Right renal cortex interstitium (tissue), 3 donors: ENCODE measurements at regions not wholly inside any gene's neighbourhood (a gene's known extent, or its start where the extent isn't known, plus 50 kb on each side); places are given as distances from the start of the nearest gene placed in this dataset.

Experiments used
- DNase-seq, 3 donors: peaks; one replicate each; pipeline ENCODE4 v3.0.0-alpha.2; 2013; ENCODE audit warnings: low read depth in 3 of 3, low spot score in 2 of 3

DNA sequence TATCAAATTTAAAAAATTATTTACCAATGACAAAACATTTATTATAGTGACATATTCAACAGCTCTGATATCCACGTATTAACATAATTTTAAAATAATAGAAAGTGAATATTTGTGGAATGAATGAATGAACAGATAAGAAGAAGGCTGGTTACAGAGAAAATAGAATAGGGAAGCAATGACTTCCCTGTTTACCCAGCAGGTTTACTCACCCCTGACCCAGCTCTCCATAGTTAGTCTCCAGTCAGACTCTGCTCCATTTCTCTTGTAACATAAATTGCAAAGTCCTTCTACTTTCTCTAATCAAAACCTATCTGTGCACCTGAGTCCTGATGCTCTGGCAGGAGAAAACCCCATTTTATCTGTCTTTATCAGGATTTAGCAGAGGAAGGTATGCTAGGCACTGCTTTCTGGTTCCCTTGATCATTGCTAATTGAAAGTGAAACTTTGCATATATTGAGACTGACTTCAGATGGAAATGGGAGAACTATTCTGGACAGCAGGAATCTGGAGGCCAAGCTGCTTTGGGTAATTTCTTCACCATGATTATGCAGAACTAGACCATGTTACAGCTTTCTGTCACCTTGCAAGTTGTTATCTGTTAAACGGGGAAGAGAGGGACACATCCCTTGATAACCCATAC lies 363.0 kb downstream of the FAT4 start:
- DNase-seq: no peak

DNA sequence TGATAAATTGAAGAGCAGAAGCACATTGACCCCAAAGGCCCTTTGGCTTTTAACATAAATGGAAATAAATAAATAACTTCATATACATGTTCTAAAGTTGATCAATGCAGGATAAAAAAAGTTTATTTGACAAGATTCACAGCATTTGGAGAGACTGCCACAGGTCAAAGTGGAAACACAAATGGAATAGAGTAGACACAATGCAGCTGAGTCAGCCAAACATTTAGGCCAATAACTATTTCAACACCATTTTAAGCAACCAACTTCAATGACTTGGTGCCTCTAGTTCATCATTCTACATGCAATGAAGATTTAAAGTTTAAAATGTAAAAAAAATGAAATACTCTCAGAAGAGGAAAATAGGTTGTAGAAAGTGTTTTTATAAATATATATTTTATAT lies 365.2 kb downstream of the FAT4 start:
- no peak for DNase-seq

DNA sequence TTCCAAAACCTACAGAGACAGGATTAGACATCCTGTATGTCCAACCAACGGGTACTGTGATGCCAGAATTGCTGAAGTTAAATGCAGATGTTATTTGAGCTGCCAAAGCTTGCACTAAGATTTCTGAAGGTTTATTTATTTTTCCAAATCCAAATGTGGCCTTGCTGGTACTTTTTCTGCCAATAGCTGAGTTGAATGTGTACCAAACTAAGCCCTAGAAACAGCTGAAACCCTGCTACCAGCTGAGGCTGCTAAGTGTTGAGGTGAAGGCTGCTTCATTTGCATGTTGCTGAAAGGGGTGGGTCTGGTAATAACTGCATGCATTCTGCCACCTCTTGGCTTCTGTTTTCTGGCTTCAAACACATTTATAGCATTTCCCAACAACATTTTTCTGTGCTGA lies 366.5 kb downstream of the FAT4 start:
- no peak for DNase-seq

DNA sequence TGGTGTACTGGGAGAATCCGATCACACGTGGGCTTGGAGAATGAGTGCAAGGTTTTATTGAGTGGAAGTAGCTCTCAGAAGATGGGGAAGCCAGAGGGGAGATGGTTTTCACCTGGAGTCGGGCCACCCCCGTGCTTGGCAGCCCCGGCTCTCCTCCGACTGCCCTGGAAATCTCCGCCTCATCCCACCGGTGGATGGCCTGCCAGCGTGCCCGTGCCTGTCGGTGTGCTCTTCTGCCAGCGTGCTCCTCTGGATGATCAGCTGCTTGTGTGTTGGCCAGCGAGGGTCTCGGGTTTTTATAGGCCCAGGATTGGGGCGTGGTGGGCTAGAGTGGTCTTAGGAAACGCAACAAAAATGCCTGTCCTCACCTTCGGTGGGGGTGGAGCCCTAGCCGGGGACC lies 368.0 kb downstream of the FAT4 start:
- no peak for DNase-seq

DNA sequence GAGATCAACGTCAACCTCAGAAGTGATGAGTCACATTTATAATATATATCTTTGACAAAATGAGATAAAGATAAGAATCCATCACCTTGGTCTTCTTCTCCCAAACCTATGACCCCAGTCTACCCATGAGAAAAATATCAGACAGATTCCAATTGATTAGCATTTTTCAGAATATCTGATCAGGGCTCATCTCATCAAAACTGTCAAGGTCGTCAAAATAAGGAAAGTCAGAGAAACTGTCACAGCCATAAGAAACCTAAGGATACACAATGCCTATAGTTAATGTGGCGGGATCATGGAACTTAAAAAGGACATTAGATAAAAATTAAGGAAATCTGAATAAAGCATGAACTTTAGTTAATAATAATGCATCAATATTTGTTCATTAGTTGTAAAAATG lies 374.1 kb downstream of the FAT4 start:
- DNase-seq: no peak

DNA sequence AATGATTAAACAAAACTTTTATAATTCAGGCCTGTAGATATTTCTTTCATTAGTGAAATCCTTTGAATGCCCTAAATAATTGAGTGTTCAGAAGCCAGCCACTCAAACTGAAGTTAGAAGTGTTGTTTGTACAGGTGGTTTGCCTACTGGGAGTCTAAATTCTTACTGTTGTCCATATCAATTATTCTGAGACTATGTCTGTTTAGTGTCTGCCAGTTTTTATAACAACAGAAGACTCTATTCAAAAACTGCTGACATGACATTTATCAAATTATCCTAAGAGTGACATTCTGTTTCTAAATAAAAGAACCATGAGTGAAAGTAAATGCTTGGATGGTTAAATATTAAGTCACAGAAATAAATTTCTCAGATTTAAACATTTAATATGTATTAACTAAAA lies 375.1 kb downstream of the FAT4 start:
- no peak for DNase-seq

DNA sequence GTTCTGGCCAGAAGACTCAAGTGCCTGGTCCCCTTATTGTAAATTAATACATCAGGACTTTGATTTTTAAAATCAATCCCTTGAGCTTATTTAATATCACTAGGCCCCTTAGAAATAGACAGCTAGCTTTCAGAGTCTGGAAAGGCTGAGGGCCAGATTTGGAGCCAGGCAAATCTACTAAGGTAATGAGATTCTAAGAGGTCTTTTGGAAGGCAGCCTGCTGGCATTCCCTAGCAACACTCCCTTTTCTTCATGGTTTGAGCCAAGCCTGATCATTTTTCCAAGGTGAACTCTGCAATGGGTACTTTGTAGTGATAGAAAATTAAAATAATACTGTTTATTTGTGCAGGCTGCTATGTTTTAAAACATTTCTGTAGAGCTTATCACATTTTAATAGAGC lies 378.5 kb downstream of the FAT4 start:
- DNase-seq: no peak

DNA sequence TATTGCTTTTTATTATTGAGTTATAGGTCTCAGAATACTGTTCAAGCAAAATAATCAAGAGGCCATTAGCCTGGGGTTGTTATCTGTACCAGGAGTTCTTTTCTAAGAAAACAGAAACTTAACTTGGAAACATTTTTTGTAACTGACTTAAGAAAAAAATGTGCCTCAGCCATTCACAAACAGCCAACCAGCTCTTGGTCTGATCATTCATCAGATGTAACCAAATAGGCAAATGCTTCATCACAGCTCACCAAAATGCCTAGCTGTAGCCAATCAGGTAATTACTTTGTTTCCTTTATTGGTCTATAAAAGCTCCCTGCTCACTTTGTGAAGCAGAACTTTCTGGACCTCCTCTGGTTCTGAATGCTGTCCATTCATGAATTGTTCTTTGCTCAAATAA lies 387.7 kb downstream of the FAT4 start:
- no peak for DNase-seq

DNA sequence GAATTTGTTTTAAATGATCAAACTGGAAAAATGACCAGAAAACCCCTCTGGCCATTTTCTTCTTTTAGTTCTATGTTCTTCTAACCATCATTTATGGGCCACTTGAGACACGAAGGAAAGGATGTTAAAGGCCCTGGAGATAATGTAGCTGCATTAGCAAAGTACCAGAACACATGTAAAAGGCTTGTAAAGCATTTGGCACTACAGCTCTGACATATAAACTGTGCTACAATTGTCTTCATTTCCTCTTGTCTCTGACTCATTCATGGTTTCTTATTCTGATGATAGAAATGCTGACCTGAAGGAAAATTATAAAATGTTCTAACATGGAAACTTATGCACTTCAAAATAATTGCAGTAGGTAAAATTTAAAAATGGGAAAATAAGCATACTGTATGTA lies 388.7 kb downstream of the FAT4 start:
- DNase-seq: no peak

DNA sequence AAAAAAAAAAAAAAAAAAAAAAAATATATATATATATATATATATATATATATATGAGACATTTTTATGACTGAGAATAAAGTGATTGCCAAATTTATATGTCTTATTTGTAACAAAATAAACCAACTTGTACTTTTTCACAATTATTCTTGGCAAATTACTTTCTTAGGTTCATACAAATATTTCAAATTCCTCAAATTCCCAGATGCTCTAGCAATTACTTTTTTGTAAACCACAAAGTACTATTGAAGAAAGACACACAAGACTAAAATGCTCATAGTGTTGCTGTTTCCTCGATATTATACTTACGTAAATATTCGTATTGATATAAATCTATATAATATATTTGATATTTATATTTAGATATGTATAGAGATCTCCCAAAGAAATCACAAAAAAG lies 390.0 kb downstream of the FAT4 start:
- no peak for DNase-seq

DNA sequence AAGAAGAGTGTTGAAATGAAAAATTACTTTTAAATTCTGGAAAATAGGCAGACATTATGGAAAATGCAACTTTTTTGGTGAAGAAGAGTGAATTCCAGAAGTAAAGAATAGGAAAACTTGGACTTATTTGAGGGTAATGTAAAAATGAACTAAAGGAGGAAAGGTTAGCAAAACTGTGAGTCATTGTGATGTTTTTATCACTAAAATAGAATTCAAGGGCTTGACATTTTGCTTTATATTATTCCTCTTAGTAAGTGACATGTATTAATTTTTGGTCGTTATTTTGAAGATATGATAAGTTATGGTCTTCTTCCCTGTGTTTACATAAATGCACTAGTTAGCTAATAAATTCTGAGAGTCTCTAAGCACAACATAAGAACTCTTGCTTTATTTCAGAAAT lies 390.9 kb downstream of the FAT4 start:
- no peak for DNase-seq

DNA sequence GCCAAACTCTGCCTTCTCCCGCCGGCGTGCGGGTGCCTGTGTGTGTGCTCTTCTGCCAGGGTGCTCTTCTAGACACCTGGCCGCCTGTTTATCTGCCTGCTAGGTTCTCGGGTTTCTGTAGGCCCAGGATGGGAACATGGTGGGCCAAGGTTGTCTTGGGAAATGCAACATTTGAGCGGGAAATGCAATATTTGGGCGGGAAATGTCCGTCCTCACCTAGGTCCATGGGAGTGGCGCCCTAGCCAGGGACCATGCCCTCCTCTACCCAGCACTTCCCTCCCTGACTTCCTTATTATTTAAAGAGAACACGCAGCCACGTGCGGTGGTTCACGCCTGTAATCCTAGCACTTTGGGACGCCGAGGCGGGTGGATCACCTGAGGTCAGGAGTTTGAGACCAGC lies 392.6 kb downstream of the FAT4 start:
- DNase-seq: no peak

DNA sequence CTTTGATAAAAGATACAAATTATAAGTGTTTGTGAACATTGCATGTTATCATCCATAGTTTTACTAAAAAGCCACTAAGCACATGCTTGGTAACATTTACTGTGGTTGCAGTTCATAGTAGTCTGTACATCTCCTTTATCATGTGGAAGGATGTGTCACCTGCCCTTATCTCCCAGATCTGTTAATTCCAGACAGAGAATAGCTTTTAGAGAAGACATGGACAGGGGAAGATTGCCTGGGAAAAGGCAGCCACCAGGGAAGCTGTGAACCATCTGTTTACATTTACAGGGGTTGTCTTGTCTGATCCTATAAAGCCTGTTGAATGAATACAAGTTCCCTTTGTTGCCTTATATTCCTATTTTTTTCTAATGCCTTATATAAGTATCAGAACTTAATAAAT lies 396.0 kb downstream of the FAT4 start:
- no peak for DNase-seq

DNA sequence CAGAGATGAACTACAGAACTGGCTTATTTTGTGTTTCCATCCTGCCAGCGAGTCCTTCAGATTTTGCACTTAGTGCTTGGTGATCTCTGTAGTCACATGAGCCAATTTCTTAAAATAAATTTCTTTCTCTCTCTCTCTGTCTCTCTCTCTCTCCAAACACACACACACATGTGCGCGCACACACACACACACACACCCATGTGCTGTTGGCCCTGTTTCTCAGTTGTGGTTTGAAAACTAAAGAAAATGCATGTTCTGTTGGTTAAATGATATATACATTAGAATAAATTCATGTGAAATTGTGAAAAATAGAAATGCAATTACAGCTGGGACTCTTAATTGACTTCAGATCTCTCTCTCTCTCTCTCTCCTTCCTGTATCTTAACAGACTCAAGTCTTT lies 399.3 kb downstream of the FAT4 start:
- DNase-seq: no peak

DNA sequence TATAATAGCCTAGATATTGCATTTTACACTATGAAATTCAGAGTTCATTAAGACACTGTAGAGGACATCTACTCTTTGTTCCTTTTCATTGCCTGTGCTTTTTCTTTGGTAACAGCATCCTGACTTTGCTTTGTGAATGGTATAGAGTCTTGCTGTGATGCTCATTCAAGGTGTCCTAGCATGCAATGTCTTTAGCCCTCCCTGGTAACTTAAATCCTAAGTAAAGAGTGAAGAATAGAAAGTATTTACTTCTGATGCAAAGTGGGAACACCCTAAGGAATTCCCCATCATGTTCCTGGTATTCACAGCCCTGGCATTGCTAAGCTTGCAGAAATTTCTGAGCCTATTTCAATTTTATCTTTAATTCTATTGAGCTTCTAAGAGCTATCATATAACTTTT lies 400.1 kb downstream of the FAT4 start:
- no peak for DNase-seq

DNA sequence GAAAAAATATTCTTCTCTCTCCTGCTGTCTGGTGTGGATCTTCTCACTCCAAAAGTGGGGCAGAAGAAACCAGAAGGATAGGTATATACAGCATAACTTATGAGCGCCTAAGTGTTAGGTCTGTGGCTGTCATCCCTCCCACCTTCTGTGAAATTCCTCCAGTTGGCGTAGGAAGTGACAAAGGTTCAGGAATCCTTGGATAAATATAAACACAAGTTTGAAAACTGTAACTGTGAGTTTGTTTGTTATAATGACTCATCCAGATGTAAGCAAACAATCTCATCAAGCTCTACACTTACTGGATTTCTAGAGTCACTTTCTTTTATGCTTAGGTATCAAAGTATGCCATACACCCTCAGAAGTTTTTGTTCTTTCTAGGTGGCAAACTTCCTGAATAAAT lies 405.2 kb downstream of the FAT4 start:
- DNase-seq: no peak

DNA sequence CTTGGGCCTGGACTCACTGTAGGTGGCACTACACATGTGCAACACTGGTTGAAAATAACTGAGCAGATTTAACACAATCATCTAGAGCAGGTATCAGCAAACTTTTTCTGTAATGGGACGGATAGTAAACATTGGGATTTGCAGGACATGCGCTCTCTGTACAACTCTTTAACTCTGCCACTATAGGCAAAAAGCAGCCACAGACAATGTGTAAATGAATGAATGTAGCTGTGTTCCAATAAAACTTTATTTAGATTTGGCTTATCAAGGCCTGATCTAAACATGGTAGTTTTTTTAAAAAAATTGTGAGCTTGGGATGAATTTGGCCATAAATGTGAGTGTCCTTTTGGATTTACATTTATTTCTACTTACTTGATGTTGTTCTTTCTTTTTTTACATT lies 407.3 kb downstream of the FAT4 start:
- no peak for DNase-seq

DNA sequence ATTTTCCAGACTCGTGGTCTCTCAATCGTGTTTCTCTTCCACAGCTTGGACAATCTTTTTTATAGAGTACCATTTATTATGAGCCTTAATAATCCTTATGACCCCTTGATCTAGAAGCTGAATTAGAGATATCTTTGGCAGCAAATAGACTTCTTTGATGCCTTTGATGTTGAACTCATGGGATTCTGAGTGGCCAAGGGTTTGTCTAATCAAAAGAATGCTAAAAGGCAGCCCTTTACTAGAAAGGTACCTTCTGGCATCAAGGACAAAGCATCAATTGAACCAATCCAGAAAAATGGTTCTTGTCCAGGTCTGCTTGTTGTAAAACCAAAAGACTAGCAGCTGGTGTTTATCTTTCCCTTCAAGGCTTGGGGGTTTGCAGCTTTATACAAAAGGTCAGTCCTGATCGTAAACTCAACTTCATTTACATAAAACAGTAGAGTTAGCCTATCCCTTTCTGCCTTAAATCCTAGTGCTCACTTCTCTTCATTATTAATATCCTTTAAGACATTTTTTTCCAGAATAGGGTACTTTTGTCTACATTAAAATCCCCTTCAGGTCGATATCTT lies 411.3 kb downstream of the FAT4 start:
- no peak for DNase-seq

DNA sequence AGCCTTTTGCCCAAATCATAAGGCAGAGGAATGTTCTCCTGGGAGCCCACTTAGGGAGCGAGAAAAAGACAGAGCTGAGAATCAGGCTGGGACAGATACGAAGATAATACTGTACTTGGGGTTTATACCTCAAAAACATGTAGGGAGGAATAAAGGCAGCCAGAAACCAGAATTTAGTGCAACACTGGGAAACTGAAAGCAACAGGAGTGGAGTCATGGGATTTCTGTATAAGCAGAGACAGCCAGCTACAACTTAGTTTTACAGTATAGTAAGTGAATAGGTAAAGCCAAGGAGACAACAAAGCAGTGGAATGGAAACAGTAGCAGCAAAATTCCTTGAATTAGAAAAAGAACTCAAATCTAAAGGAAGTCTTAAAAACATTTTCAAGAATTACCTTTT lies 413.2 kb downstream of the FAT4 start:
- no peak for DNase-seq

DNA sequence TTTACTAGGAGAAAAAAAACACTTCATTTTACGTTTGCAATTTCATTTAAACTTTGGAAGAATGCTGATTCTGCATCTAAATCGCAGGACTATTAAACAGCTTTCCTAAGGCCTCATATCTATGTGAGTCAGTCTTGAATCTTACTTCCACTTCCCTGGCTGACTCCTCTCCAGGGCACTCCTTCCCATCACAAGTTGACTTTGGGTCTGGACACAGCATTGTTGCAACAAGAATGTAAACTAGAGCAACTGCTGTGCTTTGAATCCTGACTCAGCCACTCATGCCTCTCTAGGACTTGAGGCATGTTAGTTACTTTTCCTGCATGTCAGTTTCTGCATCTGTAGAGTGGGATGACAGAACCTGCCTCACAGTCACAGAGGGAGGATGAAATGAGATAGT lies 413.8 kb downstream of the FAT4 start:
- no peak for DNase-seq

DNA sequence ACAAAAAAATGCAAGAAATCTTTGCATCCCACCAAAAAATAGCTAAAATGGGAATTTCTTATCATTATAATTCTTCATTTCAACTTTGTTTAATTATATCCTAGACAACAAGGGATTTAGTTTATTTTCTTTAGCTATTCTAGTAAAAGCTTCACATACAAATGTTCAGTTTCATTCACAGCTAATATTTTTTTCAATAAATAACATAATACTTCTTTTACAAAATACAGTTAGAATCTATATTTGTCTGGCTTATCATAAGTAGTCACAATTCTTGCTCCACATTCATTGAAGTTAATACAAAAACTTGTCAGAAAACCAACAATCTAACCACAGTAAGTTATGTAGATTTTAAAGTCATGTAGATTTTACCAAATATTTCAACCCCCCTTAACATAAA lies 414.4 kb downstream of the FAT4 start:
- DNase-seq: no peak

DNA sequence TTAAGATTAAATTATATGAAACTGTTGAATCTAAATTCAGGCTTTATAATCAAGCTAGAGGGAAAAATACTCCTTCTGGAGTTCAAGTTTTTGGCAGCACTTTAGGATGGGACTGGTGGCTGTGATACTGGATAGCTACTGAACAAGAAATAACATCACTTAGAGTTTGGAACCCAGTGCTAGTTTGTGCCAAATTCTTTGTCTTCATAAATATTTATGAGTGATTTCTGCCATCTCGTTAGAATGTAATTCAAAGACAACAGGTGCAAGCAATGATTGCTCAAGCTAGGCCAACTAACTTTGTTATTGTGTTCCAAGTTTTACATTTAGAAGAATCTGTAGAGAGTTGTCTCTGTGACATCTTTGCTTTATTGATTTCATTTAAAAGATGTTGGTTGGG lies 417.9 kb downstream of the FAT4 start:
- DNase-seq: no peak

DNA sequence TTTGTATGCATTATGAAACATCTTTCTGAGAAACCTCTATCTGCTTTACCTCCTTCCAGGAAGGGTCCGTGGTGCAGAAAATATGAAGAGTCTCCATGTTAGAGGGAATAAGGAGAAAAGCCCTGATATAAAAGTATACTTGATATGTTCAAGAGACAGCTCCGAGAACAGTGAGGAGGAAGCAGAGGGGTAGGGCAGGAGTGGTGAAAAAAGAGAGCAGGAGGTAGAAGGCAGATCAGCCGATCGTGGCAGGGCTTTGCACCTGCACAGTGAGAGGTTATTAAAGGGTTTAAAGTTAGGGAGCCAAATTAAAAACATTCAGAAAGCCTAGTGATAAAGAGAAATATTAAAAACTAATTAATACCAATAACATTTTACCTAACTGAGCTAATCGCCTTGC lies 419.7 kb downstream of the FAT4 start:
- DNase-seq: no peak
